K562 (cell line): ENCODE measurements at regions not wholly inside any gene's neighbourhood (a gene's known extent, or its start where the extent isn't known, plus 50 kb on each side); places are given as distances from the start of the nearest gene placed in this dataset.
A peak's percentile ranks its signal among the peaks of the same experiment; 100 is the strongest.

Experiments used
- C11orf30 ChIP-seq: fragments of 450-650 bp; IDR thresholded peaks from 2 replicates; pipeline ENCODE4 v1.6.1; 2016; ENCODE audit warnings: low read depth, mild to moderate bottlenecking
- CBFA2T3 ChIP-seq: fragments of 450-650 bp; IDR thresholded peaks from 2 replicates; pipeline ENCODE4 v1.6.1; 2017
- ETV6 ChIP-seq, 3 experiments: fragments of 150-350 bp in 1 of 3; sonication (generic) in 1 of 3; formaldehyde crosslinking in 1 of 3; IDR thresholded peaks; 2 replicates each; pipeline versions ENCODE4 v1.6.1 to v1.8.0; 2014 to 2022; ENCODE audit warnings: borderline replicate concordance in 2 of 3, low read depth in 2 of 3, antibody characterized with exemption in 1 of 3, low read length in 1 of 3, mild to moderate bottlenecking in 1 of 3, missing genetic modification reagents in 1 of 3
- FOSL1 ChIP-seq: fragments of 200-800 bp; sonication (Bioruptor generic); conservative IDR thresholded peaks from 2 replicates; pipeline ENCODE4 v1.6.1; 2016; ENCODE audit warnings: missing genetic modification characterization, missing compliant biosample characterization
- FOXJ2 ChIP-seq: fragments of 200-800 bp; sonication (Bioruptor generic); IDR thresholded peaks from 2 replicates; pipeline ENCODE4 v1.6.1; 2016; ENCODE audit warnings: missing genetic modification characterization, missing compliant biosample characterization
- HDAC8 ChIP-seq: fragments of 450-650 bp; IDR thresholded peaks from 2 replicates; pipeline ENCODE4 v1.6.1; 2016; ENCODE audit warnings: mild to moderate bottlenecking, missing genetic modification characterization, moderate library complexity, missing compliant biosample characterization
- MAZ ChIP-seq, 2 experiments: fragments of 450-650 bp in 1 of 2; sonication (generic) in 1 of 2; formaldehyde crosslinking; IDR thresholded peaks in 1 of 2; conservative IDR thresholded peaks in 1 of 2; 2 replicates each; pipeline versions ENCODE4 v1.4.0 to v1.5.0; 2020; ENCODE audit warnings: mild to moderate bottlenecking in 1 of 2, missing genetic modification reagents in 1 of 2
- MCM7 ChIP-seq, 2 experiments: fragments of 450-650 bp; IDR thresholded peaks; 2 replicates each; pipeline ENCODE4 v1.6.1; 2016 to 2018
- NRF1 ChIP-seq, 2 experiments: fragments of 450-650 bp; IDR thresholded peaks in 1 of 2; conservative IDR thresholded peaks in 1 of 2; 2 replicates each; pipeline ENCODE4 v1.6.1; 2014; ENCODE audit warnings: mild to moderate bottlenecking in 2 of 2
- RBM34 ChIP-seq: fragments of 200-400 bp; formaldehyde crosslinking; IDR thresholded peaks from 2 replicates; pipeline ENCODE4 v1.6.1; 2018; ENCODE audit warnings: low read length, borderline replicate concordance; ENCODE audit not compliant: insufficient read depth
- SAFB2 ChIP-seq: fragments of 200-400 bp; formaldehyde crosslinking; IDR thresholded peaks from 2 replicates; pipeline ENCODE4 v1.6.1; 2018; ENCODE audit warnings: borderline replicate concordance, low read length, low read depth, moderate library complexity; ENCODE audit not compliant: severe bottlenecking
- SMARCC2 ChIP-seq: fragments of 450-650 bp; IDR thresholded peaks from 2 replicates; pipeline ENCODE4 v1.6.1; 2017; ENCODE audit warnings: antibody characterized with exemption, moderate library complexity, mild to moderate bottlenecking, low read depth
- ZNF253 ChIP-seq: fragments of 250-450 bp; sonication (Bioruptor Pico); conservative IDR thresholded peaks from 2 replicates; pipeline ENCODE4 v1.6.1; 2021; ENCODE audit warnings: mild to moderate bottlenecking
- TF ChIP-seq, protein P1 (sequence below): fragments of 450-650 bp; IDR thresholded peaks from 2 replicates; pipeline ENCODE4 v1.6.1; 2016; ENCODE audit warnings: mild to moderate bottlenecking
- TF ChIP-seq, protein P2 (sequence below): fragments of 200-800 bp; sonication (Bioruptor generic); IDR thresholded peaks from 2 replicates; pipeline ENCODE4 v1.6.1; 2016; ENCODE audit warnings: missing genetic modification characterization, missing compliant biosample characterization
- TF ChIP-seq, protein P3 (sequence below): fragments of 450-650 bp; IDR thresholded peaks from 2 replicates; pipeline ENCODE4 v1.6.1; 2017; ENCODE audit warnings: antibody characterized with exemption
- TF ChIP-seq, protein P4 (sequence below): fragments of 250-450 bp; sonication (Bioruptor Pico); IDR thresholded peaks from 2 replicates; pipeline ENCODE4 v1.8.0; 2021; ENCODE audit warnings: mild to moderate bottlenecking, moderate library complexity

DNA sequence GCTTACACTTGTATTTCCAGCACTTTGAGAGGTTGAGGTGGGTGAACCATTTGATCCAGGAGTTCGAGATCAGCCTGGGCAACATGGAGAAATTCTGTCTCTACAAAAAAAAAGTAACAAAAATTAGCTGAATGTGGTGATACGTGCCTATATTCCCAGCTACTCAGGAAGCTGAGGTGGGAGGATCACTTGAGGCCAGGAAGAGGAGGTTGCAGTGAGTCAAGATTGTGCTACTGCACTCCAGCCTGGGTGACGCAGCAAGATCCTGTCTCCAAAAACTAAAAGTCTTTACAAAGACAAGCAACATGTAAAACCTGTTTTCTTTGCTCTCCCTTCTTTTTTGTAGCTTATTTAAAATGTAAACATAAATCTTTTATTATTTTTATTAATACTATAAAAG lies 1156.1 kb downstream of the FAT4 start (continued):
- TF ChIP-seq CBFA2T3 (0 out of 2 replicates have a peak, but pooled peaks have one; percentile 34), MAZ (CRISPR knock-in tag; conservative IDR thresholded peaks at IDR 0.05 in 1 of 2, IDR thresholded peaks at IDR 0.05 in 1 of 2) (no peak), HDAC8 (tag) (no peak), SAFB2 (no peak), SMARCC2 (no peak), RBM34 (no peak), ZNF253 (CRISPR knock-in tag) (no peak), MCM7 (IDR thresholded peaks at IDR 0.05) (no peak), FOXJ2 (tag) (no peak), NRF1 (conservative IDR thresholded peaks at IDR 0.05 in 1 of 2, IDR thresholded peaks at IDR 0.05 in 1 of 2) (no peak), ETV6 (IDR thresholded peaks at IDR 0.05; ENCODE audit: borderline replicate concordance in 1 of 2, low read depth in 2 of 2, low read length in 1 of 2) (peak in 1 of 2 experiments; percentile 74; a peak in 2 of 4 replicates), ETV6 (CRISPR knock-in tag; IDR thresholded peaks at IDR 0.05; ENCODE audit: borderline replicate concordance) (no peak), FOSL1 (tag) (peak; percentile 55), C11orf30 (peak; percentile 84)
- TF ChIP-seq, protein P1, sequence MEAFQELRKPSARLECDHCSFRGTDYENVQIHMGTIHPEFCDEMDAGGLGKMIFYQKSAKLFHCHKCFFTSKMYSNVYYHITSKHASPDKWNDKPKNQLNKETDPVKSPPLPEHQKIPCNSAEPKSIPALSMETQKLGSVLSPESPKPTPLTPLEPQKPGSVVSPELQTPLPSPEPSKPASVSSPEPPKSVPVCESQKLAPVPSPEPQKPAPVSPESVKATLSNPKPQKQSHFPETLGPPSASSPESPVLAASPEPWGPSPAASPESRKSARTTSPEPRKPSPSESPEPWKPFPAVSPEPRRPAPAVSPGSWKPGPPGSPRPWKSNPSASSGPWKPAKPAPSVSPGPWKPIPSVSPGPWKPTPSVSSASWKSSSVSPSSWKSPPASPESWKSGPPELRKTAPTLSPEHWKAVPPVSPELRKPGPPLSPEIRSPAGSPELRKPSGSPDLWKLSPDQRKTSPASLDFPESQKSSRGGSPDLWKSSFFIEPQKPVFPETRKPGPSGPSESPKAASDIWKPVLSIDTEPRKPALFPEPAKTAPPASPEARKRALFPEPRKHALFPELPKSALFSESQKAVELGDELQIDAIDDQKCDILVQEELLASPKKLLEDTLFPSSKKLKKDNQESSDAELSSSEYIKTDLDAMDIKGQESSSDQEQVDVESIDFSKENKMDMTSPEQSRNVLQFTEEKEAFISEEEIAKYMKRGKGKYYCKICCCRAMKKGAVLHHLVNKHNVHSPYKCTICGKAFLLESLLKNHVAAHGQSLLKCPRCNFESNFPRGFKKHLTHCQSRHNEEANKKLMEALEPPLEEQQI, result peak; percentile 53; the same call in 1 of the 2 replicates
- TF ChIP-seq, protein P2, sequence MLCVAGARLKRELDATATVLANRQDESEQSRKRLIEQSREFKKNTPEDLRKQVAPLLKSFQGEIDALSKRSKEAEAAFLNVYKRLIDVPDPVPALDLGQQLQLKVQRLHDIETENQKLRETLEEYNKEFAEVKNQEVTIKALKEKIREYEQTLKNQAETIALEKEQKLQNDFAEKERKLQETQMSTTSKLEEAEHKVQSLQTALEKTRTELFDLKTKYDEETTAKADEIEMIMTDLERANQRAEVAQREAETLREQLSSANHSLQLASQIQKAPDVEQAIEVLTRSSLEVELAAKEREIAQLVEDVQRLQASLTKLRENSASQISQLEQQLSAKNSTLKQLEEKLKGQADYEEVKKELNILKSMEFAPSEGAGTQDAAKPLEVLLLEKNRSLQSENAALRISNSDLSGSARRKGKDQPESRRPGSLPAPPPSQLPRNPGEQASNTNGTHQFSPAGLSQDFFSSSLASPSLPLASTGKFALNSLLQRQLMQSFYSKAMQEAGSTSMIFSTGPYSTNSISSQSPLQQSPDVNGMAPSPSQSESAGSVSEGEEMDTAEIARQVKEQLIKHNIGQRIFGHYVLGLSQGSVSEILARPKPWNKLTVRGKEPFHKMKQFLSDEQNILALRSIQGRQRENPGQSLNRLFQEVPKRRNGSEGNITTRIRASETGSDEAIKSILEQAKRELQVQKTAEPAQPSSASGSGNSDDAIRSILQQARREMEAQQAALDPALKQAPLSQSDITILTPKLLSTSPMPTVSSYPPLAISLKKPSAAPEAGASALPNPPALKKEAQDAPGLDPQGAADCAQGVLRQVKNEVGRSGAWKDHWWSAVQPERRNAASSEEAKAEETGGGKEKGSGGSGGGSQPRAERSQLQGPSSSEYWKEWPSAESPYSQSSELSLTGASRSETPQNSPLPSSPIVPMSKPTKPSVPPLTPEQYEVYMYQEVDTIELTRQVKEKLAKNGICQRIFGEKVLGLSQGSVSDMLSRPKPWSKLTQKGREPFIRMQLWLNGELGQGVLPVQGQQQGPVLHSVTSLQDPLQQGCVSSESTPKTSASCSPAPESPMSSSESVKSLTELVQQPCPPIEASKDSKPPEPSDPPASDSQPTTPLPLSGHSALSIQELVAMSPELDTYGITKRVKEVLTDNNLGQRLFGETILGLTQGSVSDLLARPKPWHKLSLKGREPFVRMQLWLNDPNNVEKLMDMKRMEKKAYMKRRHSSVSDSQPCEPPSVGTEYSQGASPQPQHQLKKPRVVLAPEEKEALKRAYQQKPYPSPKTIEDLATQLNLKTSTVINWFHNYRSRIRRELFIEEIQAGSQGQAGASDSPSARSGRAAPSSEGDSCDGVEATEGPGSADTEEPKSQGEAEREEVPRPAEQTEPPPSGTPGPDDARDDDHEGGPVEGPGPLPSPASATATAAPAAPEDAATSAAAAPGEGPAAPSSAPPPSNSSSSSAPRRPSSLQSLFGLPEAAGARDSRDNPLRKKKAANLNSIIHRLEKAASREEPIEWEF (CRISPR knock-in tag), result no peak
- TF ChIP-seq, protein P3, sequence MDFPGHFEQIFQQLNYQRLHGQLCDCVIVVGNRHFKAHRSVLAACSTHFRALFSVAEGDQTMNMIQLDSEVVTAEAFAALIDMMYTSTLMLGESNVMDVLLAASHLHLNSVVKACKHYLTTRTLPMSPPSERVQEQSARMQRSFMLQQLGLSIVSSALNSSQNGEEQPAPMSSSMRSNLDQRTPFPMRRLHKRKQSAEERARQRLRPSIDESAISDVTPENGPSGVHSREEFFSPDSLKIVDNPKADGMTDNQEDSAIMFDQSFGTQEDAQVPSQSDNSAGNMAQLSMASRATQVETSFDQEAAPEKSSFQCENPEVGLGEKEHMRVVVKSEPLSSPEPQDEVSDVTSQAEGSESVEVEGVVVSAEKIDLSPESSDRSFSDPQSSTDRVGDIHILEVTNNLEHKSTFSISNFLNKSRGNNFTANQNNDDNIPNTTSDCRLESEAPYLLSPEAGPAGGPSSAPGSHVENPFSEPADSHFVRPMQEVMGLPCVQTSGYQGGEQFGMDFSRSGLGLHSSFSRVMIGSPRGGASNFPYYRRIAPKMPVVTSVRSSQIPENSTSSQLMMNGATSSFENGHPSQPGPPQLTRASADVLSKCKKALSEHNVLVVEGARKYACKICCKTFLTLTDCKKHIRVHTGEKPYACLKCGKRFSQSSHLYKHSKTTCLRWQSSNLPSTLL, result no peak
- TF ChIP-seq, protein P4, sequence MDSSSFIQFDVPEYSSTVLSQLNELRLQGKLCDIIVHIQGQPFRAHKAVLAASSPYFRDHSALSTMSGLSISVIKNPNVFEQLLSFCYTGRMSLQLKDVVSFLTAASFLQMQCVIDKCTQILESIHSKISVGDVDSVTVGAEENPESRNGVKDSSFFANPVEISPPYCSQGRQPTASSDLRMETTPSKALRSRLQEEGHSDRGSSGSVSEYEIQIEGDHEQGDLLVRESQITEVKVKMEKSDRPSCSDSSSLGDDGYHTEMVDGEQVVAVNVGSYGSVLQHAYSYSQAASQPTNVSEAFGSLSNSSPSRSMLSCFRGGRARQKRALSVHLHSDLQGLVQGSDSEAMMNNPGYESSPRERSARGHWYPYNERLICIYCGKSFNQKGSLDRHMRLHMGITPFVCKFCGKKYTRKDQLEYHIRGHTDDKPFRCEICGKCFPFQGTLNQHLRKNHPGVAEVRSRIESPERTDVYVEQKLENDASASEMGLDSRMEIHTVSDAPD (CRISPR knock-in tag), result no peak
